ENCODE measurements at regions not wholly inside any gene's neighbourhood (a gene's known extent, or its start where the extent isn't known, plus 50 kb on each side); places are given as distances from the start of the nearest gene placed in this dataset.

DNA sequence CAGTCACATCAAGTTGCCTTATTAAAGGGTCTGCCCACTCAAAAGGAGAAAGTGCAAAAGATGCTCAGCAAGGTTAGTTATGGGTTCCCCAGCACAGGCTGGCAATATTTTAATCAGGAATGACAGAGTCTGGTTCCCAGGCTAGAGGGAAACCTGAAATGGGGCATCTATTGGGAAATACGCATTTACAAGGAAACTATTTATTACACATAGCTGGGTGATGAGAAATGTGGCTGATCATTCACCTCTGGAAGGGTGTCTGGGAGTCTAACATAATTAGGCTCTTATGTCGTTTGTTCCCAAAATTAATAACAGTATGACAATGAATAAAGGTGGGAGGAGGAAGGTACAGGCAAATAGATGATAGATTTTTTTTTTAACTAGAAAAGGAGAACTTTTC is 314.7 kb downstream of the ENC1 start:
- no peak overlapping the region for H3K4me3 ChIP-seq
- no peak for DNase-seq
- no peak overlapping the region for H3K27ac ChIP-seq
- intact Hi-C loops (cut with DNase I; ENCODE audit: low total_unique reads) = no loop called here
- H3K9me3 ChIP-seq = no peaks in the 10 kb centered on the region
- H3K36me3 ChIP-seq = no peaks in the 10 kb centered on the region
- H3K4me1 ChIP-seq = no peaks in the 10 kb centered on the region
- TF ChIP-seq POLR2A (IDR thresholded peaks at IDR 0.05) = no peak
- TF ChIP-seq, protein P1, sequence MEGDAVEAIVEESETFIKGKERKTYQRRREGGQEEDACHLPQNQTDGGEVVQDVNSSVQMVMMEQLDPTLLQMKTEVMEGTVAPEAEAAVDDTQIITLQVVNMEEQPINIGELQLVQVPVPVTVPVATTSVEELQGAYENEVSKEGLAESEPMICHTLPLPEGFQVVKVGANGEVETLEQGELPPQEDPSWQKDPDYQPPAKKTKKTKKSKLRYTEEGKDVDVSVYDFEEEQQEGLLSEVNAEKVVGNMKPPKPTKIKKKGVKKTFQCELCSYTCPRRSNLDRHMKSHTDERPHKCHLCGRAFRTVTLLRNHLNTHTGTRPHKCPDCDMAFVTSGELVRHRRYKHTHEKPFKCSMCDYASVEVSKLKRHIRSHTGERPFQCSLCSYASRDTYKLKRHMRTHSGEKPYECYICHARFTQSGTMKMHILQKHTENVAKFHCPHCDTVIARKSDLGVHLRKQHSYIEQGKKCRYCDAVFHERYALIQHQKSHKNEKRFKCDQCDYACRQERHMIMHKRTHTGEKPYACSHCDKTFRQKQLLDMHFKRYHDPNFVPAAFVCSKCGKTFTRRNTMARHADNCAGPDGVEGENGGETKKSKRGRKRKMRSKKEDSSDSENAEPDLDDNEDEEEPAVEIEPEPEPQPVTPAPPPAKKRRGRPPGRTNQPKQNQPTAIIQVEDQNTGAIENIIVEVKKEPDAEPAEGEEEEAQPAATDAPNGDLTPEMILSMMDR (IDR thresholded peaks at IDR 0.05) = no peak
- H3K27me3 ChIP-seq = no peaks in the 10 kb centered on the region

DNA sequence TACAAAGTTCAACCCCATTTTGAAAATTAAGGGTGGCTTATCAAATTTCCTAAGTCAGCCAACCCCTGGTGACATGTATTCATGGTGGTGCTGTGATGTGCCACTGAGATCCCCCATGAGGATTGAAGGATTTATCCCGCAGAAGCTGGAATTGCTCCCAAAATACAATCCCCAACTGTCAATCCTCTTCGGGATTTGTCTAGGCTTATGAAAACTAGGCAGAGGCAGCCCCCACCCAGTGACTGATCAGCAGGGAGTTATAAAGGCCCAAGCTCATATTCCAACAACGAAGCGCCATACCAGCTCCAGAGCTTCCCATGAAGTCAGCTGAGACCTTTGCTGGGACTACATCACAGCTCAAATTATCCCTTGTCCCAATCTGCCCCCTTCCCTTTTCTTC is 316.0 kb downstream of the ENC1 start:
- intact Hi-C loops (cut with DNase I; ENCODE audit: low total_unique reads) = no loop called here
- TF ChIP-seq, protein P1 (IDR thresholded peaks at IDR 0.05) = no peak
- TF ChIP-seq POLR2A (IDR thresholded peaks at IDR 0.05) = no peak

DNA sequence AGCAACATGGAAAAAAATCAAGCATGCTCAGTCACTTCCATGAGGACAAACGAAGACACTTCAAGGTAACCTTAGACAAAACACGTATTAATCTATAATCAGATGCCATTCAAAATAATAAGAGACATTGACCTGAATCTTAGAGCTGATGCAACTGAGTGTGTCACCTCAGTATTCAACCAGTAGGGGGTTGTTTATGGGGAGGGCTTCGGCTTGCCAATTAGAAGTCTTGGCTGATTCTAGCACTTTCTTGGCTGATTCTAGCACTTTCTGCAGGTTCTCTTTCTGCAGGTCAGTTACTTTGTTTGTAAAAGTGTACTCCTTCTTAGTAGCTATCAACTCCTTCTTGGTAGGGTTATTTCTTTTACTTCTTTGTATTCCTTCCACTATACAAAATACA is 317.6 kb downstream of the ENC1 start:
- intact Hi-C loops (cut with DNase I; ENCODE audit: low total_unique reads) = no loop called here

More for the DNA sequence above, 316.0 kb downstream of the ENC1 start:
- H3K36me3 ChIP-seq = no peaks in the 10 kb centered on the region
- no peak overlapping the region for H3K27ac ChIP-seq
- H3K4me1 ChIP-seq = no peaks in the 10 kb centered on the region
- no peak overlapping the region for H3K4me3 ChIP-seq
- DNase-seq = no peak
- no peaks in the 10 kb centered on the region for H3K9me3 ChIP-seq
- H3K27me3 ChIP-seq = no peaks in the 10 kb centered on the region

DNA sequence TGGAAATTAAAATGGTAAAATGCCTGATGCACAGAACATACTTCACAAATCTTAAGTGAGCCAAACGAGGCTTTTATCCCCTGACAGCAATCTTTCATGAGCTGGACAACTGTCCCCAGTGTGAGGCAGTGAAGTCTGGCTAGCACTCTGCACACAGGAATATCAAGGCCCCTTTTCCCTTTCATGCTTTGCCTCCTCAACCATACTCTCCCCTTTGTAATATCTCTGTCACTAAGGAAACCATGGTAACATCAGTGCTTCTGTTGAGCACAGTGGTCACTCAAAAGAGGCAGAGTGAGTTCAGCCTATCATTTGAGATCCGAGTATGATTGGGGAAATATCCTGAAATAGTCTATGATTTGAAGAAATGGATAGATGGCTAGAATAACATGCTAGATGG is 318.3 kb downstream of the ENC1 start:
- H3K4me3 ChIP-seq = no peak overlapping the region
- H3K4me1 ChIP-seq = no peaks in the 10 kb centered on the region
- no peaks in the 10 kb centered on the region for H3K9me3 ChIP-seq
- TF ChIP-seq, protein P1 (IDR thresholded peaks at IDR 0.05) = no peak
- no peak for TF ChIP-seq POLR2A (IDR thresholded peaks at IDR 0.05)
- H3K27ac ChIP-seq = no peak overlapping the region
- no peaks in the 10 kb centered on the region for H3K36me3 ChIP-seq
- DNase-seq = no peak
- intact Hi-C loops (cut with DNase I; ENCODE audit: low total_unique reads) = no loop called here
- no peaks in the 10 kb centered on the region for H3K27me3 ChIP-seq

More for the DNA sequence above, 317.6 kb downstream of the ENC1 start:
- H3K4me1 ChIP-seq = no peaks in the 10 kb centered on the region
- no peak for DNase-seq
- H3K9me3 ChIP-seq = no peaks in the 10 kb centered on the region
- no peaks in the 10 kb centered on the region for H3K36me3 ChIP-seq
- no peak overlapping the region for H3K4me3 ChIP-seq
- H3K27ac ChIP-seq = no peak overlapping the region
- TF ChIP-seq, protein P1 (IDR thresholded peaks at IDR 0.05) = no peak
- no peak for TF ChIP-seq POLR2A (IDR thresholded peaks at IDR 0.05)
- H3K27me3 ChIP-seq = no peaks in the 10 kb centered on the region

DNA sequence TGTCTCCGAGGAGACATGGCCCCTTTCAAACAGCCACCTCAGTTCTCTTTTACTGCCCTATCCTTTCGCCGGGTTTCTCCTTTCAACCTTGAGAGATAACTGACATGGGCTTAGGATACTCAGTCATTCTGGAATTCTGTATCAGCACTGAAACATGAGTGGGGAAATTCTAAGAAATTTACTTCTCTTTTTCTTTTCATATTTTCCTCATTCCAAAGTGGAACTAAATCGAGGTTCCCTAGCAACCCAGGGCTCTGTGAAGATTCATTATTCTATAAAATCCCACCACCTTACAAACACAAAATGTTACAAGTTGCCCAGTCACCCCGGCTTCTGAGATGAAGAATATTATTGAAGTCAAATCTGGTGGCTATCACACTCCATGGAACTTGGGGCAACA is 319.2 kb downstream of the ENC1 start:
- Histone ChIP-seq H3K4me1 (no peaks in the 10 kb centered on the region), H3K4me3 (no peak overlapping the region), H3K36me3 (no peaks in the 10 kb centered on the region), H3K27me3 (no peaks in the 10 kb centered on the region), H3K9me3 (no peaks in the 10 kb centered on the region), H3K27ac (no peak overlapping the region)
- DNase-seq = no peak
- intact Hi-C loops (cut with DNase I; ENCODE audit: low total_unique reads) = no loop called here
- TF ChIP-seq POLR2A (IDR thresholded peaks at IDR 0.05) = no peak
- TF ChIP-seq, protein P1 (IDR thresholded peaks at IDR 0.05) = no peak

Data from uterus (tissue), 3 donors.